BLaER1 treated with 17β-estradiol and CSF1 and Interleukin-3, amounts not matched to agents 10 nM and 100 nM (cell line): ENCODE measurements at regions not wholly inside any gene's neighbourhood (a gene's known extent, or its start where the extent isn't known, plus 50 kb on each side); places are given as distances from the start of the nearest gene placed in this dataset.

Source experiments
- H3K27ac ChIP-seq, 11 experiments: shearing (Covaris generic); formaldehyde crosslinking; 2 replicates each; pipeline ENCODE4 v1.8.1; 2022
- H3K27me3 ChIP-seq, 11 experiments: shearing (Covaris generic); formaldehyde crosslinking; 2 replicates each; pipeline ENCODE4 v1.8.1; 2022
- H3K36me3 ChIP-seq, 11 experiments: shearing (Covaris generic); formaldehyde crosslinking; 2 replicates each; pipeline ENCODE4 v1.8.1; 2022
- H3K4me1 ChIP-seq, 10 experiments: shearing (Covaris generic); formaldehyde crosslinking; 2 replicates each; pipeline ENCODE4 v1.8.1; 2022
- H3K4me2 ChIP-seq, 11 experiments: shearing (Covaris generic); formaldehyde crosslinking; 2 replicates each; pipeline ENCODE4 v1.8.1; 2022
- H3K4me3 ChIP-seq, 10 experiments: shearing (Covaris generic); formaldehyde crosslinking; 2 replicates each; pipeline ENCODE4 v1.8.1; 2022
- H3K9ac ChIP-seq, 11 experiments: shearing (Covaris generic); formaldehyde crosslinking; 2 replicates each; pipeline ENCODE4 v1.8.1; 2022
- H3K9me3 ChIP-seq, 11 experiments: shearing (Covaris generic); formaldehyde crosslinking; replicated peaks in 1 of 11; 2 replicates each; pipeline ENCODE4 v1.8.1; 2022
- H4K20me1 ChIP-seq, 11 experiments: shearing (Covaris generic); formaldehyde crosslinking; 2 replicates each; pipeline ENCODE4 v1.8.1; 2022
- Cebpa-rat ChIP-seq, 11 experiments: shearing (Covaris generic); IDR thresholded peaks; 2 replicates each; pipeline ENCODE4 v1.8.1; 2022

GRCh38 chr5:19388391-19388790, 599.6 kb downstream of the CDH18 start:
- no peaks in the 10 kb centered on the region for H3K9me3 ChIP-seq
- H3K27me3 ChIP-seq: no peaks in the 10 kb centered on the region
- no peaks in the 10 kb centered on the region for H3K36me3 ChIP-seq
- H3K4me1 ChIP-seq: no peaks in the 10 kb centered on the region
- no peak for TF ChIP-seq Cebpa-rat (IDR thresholded peaks at IDR 0.05)
- H3K9ac ChIP-seq: no peak overlapping the region
- no peak overlapping the region for H3K4me2 ChIP-seq
- no peak overlapping the region for H3K27ac ChIP-seq
- H3K4me3 ChIP-seq: no peak overlapping the region
- no peaks in the 10 kb centered on the region for H4K20me1 ChIP-seq

- Histone ChIP-seq H3K27me3 (no peaks in the 10 kb centered on the region), H3K27ac (no peak overlapping the region), H3K9ac (no peak overlapping the region), H3K4me1 (peaks cover 0 to 13% (median 0%) of the 10 kb centered on the region in 10 experiments; a peak in 4 of 20 replicates), H3K4me3 (no peak overlapping the region), H4K20me1 (no peaks in the 10 kb centered on the region), H3K36me3 (no peaks in the 10 kb centered on the region), H3K4me2 (no peak overlapping the region), H3K9me3 (no peaks in the 10 kb centered on the region)
- TF ChIP-seq Cebpa-rat (IDR thresholded peaks at IDR 0.05): no peak
Observed at GRCh38 chr5:19401032-19401431, 587.0 kb downstream of the CDH18 start.

GRCh38 chr5:19406576-19407365, 581.2 kb downstream of the CDH18 start:
- Histone ChIP-seq H3K4me1 (no peaks in the 10 kb centered on the region), H4K20me1 (no peaks in the 10 kb centered on the region), H3K4me2 (no peak overlapping the region), H3K36me3 (no peaks in the 10 kb centered on the region), H3K27me3 (no peaks in the 10 kb centered on the region), H3K9me3 (no peaks in the 10 kb centered on the region), H3K9ac (no peak overlapping the region), H3K4me3 (no peak overlapping the region), H3K27ac (no peak overlapping the region)
- TF ChIP-seq Cebpa-rat (IDR thresholded peaks at IDR 0.05): no peak

GRCh38 chr5:19408149-19408548, 579.9 kb downstream of the CDH18 start:
- no peak overlapping the region for H3K4me2 ChIP-seq
- no peaks in the 10 kb centered on the region for H3K27me3 ChIP-seq
- H3K36me3 ChIP-seq: no peaks in the 10 kb centered on the region
- no peaks in the 10 kb centered on the region for H3K9me3 ChIP-seq
- H3K4me1 ChIP-seq: no peaks in the 10 kb centered on the region
- H3K4me3 ChIP-seq: no peak overlapping the region
- no peak overlapping the region for H3K27ac ChIP-seq
- H4K20me1 ChIP-seq: no peaks in the 10 kb centered on the region
- no peak for TF ChIP-seq Cebpa-rat (IDR thresholded peaks at IDR 0.05)
- no peak overlapping the region for H3K9ac ChIP-seq

DNA sequence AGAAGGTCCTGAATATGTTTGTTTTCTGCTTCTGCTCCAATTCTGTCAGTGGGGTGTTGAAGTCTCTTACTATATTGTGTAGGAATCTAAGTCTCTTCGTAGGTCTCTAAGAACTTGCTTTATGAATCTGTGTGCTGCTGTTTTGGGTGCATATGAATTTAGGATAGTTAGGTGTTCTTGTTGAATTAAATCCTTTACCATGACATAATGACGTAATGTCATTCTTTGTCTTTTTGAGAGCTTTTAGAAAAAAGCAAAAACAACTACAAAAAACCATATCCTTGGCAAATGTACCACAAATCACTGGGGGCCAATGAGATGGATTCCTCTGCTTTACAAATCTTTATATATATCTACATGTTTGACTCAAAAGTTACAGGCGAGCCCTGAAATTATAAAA, 576.1 kb downstream of the CDH18 start:
- no peaks in the 10 kb centered on the region for H3K9me3 ChIP-seq
- no peak for TF ChIP-seq Cebpa-rat (IDR thresholded peaks at IDR 0.05)
- H3K4me1 ChIP-seq: no peaks in the 10 kb centered on the region
- H4K20me1 ChIP-seq: no peaks in the 10 kb centered on the region
- H3K4me2 ChIP-seq: no peak overlapping the region
- H3K4me3 ChIP-seq: no peak overlapping the region
- H3K27ac ChIP-seq: no peak overlapping the region
- H3K27me3 ChIP-seq: no peaks in the 10 kb centered on the region
- no peaks in the 10 kb centered on the region for H3K36me3 ChIP-seq
- H3K9ac ChIP-seq: no peak overlapping the region
